LNCAP (cell line): ENCODE measurements at regions not wholly inside any gene's neighbourhood (a gene's known extent, or its start where the extent isn't known, plus 50 kb on each side); places are given as distances from the start of the nearest gene placed in this dataset.

Experiments used
- CTCF ChIP-seq: fragments of 450-650 bp; IDR thresholded peaks from 2 replicates; pipeline ENCODE4 v1.5.1; 2017; ENCODE audit warnings: mild to moderate bottlenecking

GRCh38 chr9:3136230-3136629, 292.3 kb upstream of the PUM3 start:
- TF ChIP-seq CTCF = no peak

- no peak for TF ChIP-seq CTCF
Observed at GRCh38 chr9:3127564-3127963, 283.7 kb upstream of the PUM3 start.

- no peak for TF ChIP-seq CTCF
Observed at GRCh38 chr9:3125602-3126405, 281.9 kb upstream of the PUM3 start.

- TF ChIP-seq CTCF = no peak
Observed at GRCh38 chr9:3124001-3124400, 280.1 kb upstream of the PUM3 start.

- TF ChIP-seq CTCF = no peak
Observed at GRCh38 chr9:3118081-3118480, 274.2 kb upstream of the PUM3 start.

- TF ChIP-seq CTCF = no peak
Observed at GRCh38 chr9:3099646-3100045, 255.8 kb upstream of the PUM3 start.

- no peak for TF ChIP-seq CTCF
Observed at GRCh38 chr9:3088219-3088618, 244.3 kb upstream of the PUM3 start.

GRCh38 chr9:3087697-3088096, 243.8 kb upstream of the PUM3 start:
- no peak for TF ChIP-seq CTCF
